Tibial nerve (tissue), 4 donors: ENCODE measurements at regions not wholly inside any gene's neighbourhood (a gene's known extent, or its start where the extent isn't known, plus 50 kb on each side); places are given as distances from the start of the nearest gene placed in this dataset.

Source experiments
- EP300 ChIP-seq, 2 donors: sonication (generic); formaldehyde crosslinking; IDR thresholded peaks; one replicate each; pipeline ENCODE4 v1.6.1; 2017; ENCODE audit warnings: antibody characterized with exemption in 2 of 2, mild to moderate bottlenecking in 1 of 2
- POLR2A ChIP-seq, 2 donors: fragments of 450-650 bp; IDR thresholded peaks; one replicate each; pipeline ENCODE4 v1.6.1; 2017; ENCODE audit warnings: antibody characterized with exemption in 2 of 2, mild to moderate bottlenecking in 2 of 2, moderate library complexity in 2 of 2
- TF ChIP-seq, protein P1 (sequence below), 5 experiments: fragments of 200-600 bp in 3 of 5; fragments of 450-650 bp in 2 of 5; sonication (generic) in 3 of 5; IDR thresholded peaks; one replicate each; pipeline ENCODE4 v1.5.1; 2016 to 2019; ENCODE audit warnings: antibody characterized with exemption in 5 of 5, mild to moderate bottlenecking in 3 of 5, moderate library complexity in 2 of 5

DNA sequence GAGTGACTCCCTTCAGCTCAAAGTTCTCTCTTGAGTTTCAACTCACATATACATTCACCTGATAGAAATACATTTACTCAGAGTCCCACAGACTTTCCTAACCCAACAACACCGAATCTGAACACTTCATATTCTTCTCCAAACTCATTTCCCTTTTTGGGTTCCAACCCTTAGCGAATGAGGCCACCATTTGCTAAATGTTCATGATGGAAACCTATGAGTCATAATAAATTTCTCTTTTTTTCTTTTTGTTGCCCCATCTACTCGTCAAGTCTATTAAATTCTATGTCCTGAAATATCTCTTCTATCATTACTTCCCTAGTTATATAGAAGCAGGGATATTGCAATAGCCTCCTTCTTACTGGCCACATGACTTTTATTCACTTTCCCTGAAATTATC lies 100.1 kb downstream of the HLX start:
- no peak for TF ChIP-seq POLR2A (IDR thresholded peaks at IDR 0.05)
- TF ChIP-seq, protein P1, sequence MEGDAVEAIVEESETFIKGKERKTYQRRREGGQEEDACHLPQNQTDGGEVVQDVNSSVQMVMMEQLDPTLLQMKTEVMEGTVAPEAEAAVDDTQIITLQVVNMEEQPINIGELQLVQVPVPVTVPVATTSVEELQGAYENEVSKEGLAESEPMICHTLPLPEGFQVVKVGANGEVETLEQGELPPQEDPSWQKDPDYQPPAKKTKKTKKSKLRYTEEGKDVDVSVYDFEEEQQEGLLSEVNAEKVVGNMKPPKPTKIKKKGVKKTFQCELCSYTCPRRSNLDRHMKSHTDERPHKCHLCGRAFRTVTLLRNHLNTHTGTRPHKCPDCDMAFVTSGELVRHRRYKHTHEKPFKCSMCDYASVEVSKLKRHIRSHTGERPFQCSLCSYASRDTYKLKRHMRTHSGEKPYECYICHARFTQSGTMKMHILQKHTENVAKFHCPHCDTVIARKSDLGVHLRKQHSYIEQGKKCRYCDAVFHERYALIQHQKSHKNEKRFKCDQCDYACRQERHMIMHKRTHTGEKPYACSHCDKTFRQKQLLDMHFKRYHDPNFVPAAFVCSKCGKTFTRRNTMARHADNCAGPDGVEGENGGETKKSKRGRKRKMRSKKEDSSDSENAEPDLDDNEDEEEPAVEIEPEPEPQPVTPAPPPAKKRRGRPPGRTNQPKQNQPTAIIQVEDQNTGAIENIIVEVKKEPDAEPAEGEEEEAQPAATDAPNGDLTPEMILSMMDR (IDR thresholded peaks at IDR 0.05): no peak
- no peak for TF ChIP-seq EP300 (IDR thresholded peaks at IDR 0.05)
